NOMO-1 treated with DMSO at 0.1 percent for 48 hours (cell line): ENCODE measurements at regions not wholly inside any gene's neighbourhood (a gene's known extent, or its start where the extent isn't known, plus 50 kb on each side); places are given as distances from the start of the nearest gene placed in this dataset.

ENCODE experiments used
- DNase-seq: peaks from one replicate; lab custom pipeline; 2025; ENCODE audit not compliant: unreplicated experiment; lab: John Stamatoyannopoulos, UW

- DNase-seq, result no peak
These were observed 217.1 kb downstream of the BTG1 start for GRCh38 chr12:91928501-91928900.

- DNase-seq, result no peak
These were observed 218.8 kb downstream of the BTG1 start for GRCh38 chr12:91926848-91927247.

GRCh38 chr12:91924827-91925226, 220.8 kb downstream of the BTG1 start:
- DNase-seq, result no peak

GRCh38 chr12:91923864-91924263, 221.8 kb downstream of the BTG1 start:
- DNase-seq, result no peak

- no peak for DNase-seq
These were observed 223.0 kb downstream of the BTG1 start for GRCh38 chr12:91922674-91923073.

- no peak for DNase-seq
These were observed 223.5 kb downstream of the BTG1 start for GRCh38 chr12:91922139-91922538.

GRCh38 chr12:91921555-91921954, 224.1 kb downstream of the BTG1 start:
- no peak for DNase-seq

GRCh38 chr12:91920741-91921140, 224.9 kb downstream of the BTG1 start:
- DNase-seq, result no peak

GRCh38 chr12:91920276-91920675, 225.4 kb downstream of the BTG1 start:
- DNase-seq, result no peak

GRCh38 chr12:91918431-91918830, 227.2 kb downstream of the BTG1 start:
- DNase-seq, result no peak

GRCh38 chr12:91914701-91915100, 230.9 kb downstream of the BTG1 start:
- DNase-seq, result no peak

- DNase-seq, result no peak
These were observed 232.0 kb downstream of the BTG1 start for GRCh38 chr12:91913651-91914050.

- no peak for DNase-seq
These were observed 232.5 kb downstream of the BTG1 start for GRCh38 chr12:91913124-91913523.

- DNase-seq, result no peak
These were observed 233.5 kb downstream of the BTG1 start for GRCh38 chr12:91912178-91912577.

- DNase-seq, result no peak
These were observed 234.7 kb downstream of the BTG1 start for GRCh38 chr12:91910871-91911388.

GRCh38 chr12:91902860-91903683, 242.6 kb downstream of the BTG1 start:
- DNase-seq, result no peak

GRCh38 chr12:91901381-91902074, 244.1 kb downstream of the BTG1 start:
- DNase-seq, result no peak

GRCh38 chr12:91900971-91901370, 244.7 kb downstream of the BTG1 start:
- no peak for DNase-seq

GRCh38 chr12:91899056-91899455, 246.6 kb downstream of the BTG1 start:
- no peak for DNase-seq

GRCh38 chr12:91897025-91897515, 248.6 kb downstream of the BTG1 start:
- DNase-seq, result no peak

GRCh38 chr12:91896286-91897024, 249.2 kb downstream of the BTG1 start:
- DNase-seq, result no peak
